HepG2 (cell line): ENCODE measurements at regions not wholly inside any gene's neighbourhood (a gene's known extent, or its start where the extent isn't known, plus 50 kb on each side); places are given as distances from the start of the nearest gene placed in this dataset.

Experiments used
- ATAC-seq: fragments of 200-7000 bp; cut with Tn5 transposase; 3 replicates; pipeline ENCODE4 v1.9.1; 2020; ENCODE audit warnings: mild to moderate bottlenecking, moderate library complexity
- BruUV-seq: library from RNA; stranded (reverse); fragments of 400-500 nt; replicated peaks from 2 replicates; lab custom pipeline; 2021; lab: Mats Ljungman, UMichigan
- CTCF ChIA-PET: fragments of 300-600 bp; formaldehyde crosslinking; extraction: SDS; loops from one replicate; lab custom pipeline; 2021; ENCODE audit warnings: low total read pairs, inconsistent platforms, low intra/inter-chr PET ratio; lab: Yijun Ruan, JAX
- POLR2A ChIA-PET: fragments of 350-600 bp; sonication (Branson Sonifier 250); formaldehyde crosslinking; loops from one replicate; lab custom pipeline; 2020; ENCODE audit warnings: antibody characterized with exemption, inconsistent platforms; lab: Yijun Ruan, JAX
- DNase-seq: peaks from one replicate; pipeline ENCODE4 v3.0.0-alpha.2; 2015; ENCODE audit warnings: low spot score
- FAIRE-seq: peaks from 3 replicates; lab custom pipeline; 2011; peaks lifted over from hg19 to GRCh38; lab: Jason Lieb, UNC
- H2AFZ ChIP-seq: one replicate; pipeline ENCODE4 v1.6.1; 2011; ENCODE audit warnings: low read length, inconsistent platforms
- H3K27ac ChIP-seq: fragments of 300-600 bp; 3 replicates; pipeline ENCODE4 v1.8.0; 2011; ENCODE audit warnings: mixed run types, mild to moderate bottlenecking, mixed read lengths, low read length, inconsistent platforms; ENCODE audit not compliant: insufficient read depth; ENCODE audit errors: extremely low read length
- H3K27me3 ChIP-seq, 2 experiments: fragments of 200-600 bp in 1 of 2; 2 replicates in 1 of 2; 3 replicates in 1 of 2; pipeline versions ENCODE4 v1.6.0 to v1.8.0; 2011; ENCODE audit warnings: low read length in 2 of 2, mild to moderate bottlenecking in 2 of 2, moderate library complexity in 2 of 2, inconsistent platforms in 1 of 2; ENCODE audit not compliant: insufficient read depth in 2 of 2, control insufficient read depth in 1 of 2
- H3K36me3 ChIP-seq, 2 experiments: fragments of 200-600 bp in 1 of 2; replicated peaks in 1 of 2; 2 replicates in 1 of 2; 3 replicates in 1 of 2; pipeline versions ENCODE4 v1.5.1 to v1.8.0; 2011; ENCODE audit warnings: low read length in 2 of 2, inconsistent platforms in 1 of 2; ENCODE audit not compliant: insufficient read depth in 2 of 2, control insufficient read depth in 1 of 2
- H3K4me1 ChIP-seq: 2 replicates; pipeline ENCODE4 v1.5.1; 2012; ENCODE audit warnings: low read length, inconsistent platforms; ENCODE audit not compliant: insufficient read depth
- H3K4me2 ChIP-seq: 2 replicates; pipeline ENCODE4 v1.6.0; 2011; ENCODE audit warnings: low read depth, low read length, inconsistent platforms
- H3K4me3 ChIP-seq, 3 experiments: fragments of 200-600 bp in 1 of 3; sonication (generic), shearing (Covaris generic) in 1 of 3; replicated peaks in 1 of 3; 2 replicates each; pipeline ENCODE4 v1.5.1; 2011 to 2016; ENCODE audit warnings: low read length in 3 of 3, inconsistent platforms in 2 of 3, low read depth in 2 of 3, mild to moderate bottlenecking in 2 of 3, control low read depth in 1 of 3, mixed read lengths in 1 of 3; ENCODE audit not compliant: insufficient read depth in 1 of 3
- H3K79me2 ChIP-seq: one replicate; pipeline ENCODE4 v1.6.1; 2011; ENCODE audit warnings: low read length, inconsistent platforms; ENCODE audit not compliant: insufficient read depth
- H3K9ac ChIP-seq: 2 replicates; pipeline ENCODE4 v1.6.0; 2011; ENCODE audit warnings: mild to moderate bottlenecking, low read depth, low read length, inconsistent platforms; ENCODE audit not compliant: insufficient read depth
- H3K9me3 ChIP-seq: 2 replicates; pipeline ENCODE4 v1.5.1; 2012; ENCODE audit warnings: mild to moderate bottlenecking, low read length
- H4K20me1 ChIP-seq: 2 replicates; pipeline ENCODE4 v1.6.0; 2011; ENCODE audit warnings: inconsistent platforms, mild to moderate bottlenecking, low read length, moderate library complexity; ENCODE audit not compliant: insufficient read depth
- CENPT ChIP-seq: sonication (generic); formaldehyde crosslinking; IDR thresholded peaks from 2 replicates; pipeline ENCODE4 v1.8.0; 2022; ENCODE audit warnings: low read depth, mild to moderate bottlenecking, moderate library complexity, missing genetic modification reagents
- JARID2 ChIP-seq: sonication (generic); formaldehyde crosslinking; IDR thresholded peaks from 2 replicates; pipeline ENCODE4 v1.8.1; 2023; ENCODE audit warnings: missing genetic modification reagents, inconsistent platforms; ENCODE audit not compliant: insufficient replicate concordance
- KDM2A ChIP-seq: sonication (generic); formaldehyde crosslinking; IDR thresholded peaks from 2 replicates; pipeline ENCODE4 v1.4.0; 2020; ENCODE audit warnings: low read depth, missing genetic modification reagents, borderline replicate concordance
- NFE2L1 ChIP-seq: sonication (generic); formaldehyde crosslinking; IDR thresholded peaks from 2 replicates; pipeline ENCODE4 v1.4.0; 2020; ENCODE audit warnings: missing genetic modification reagents, mild to moderate bottlenecking, borderline replicate concordance
- NR3C1 ChIP-seq: sonication (generic); formaldehyde crosslinking; IDR thresholded peaks from 2 replicates; pipeline ENCODE4 v1.4.0; 2020; ENCODE audit warnings: missing genetic modification reagents
- RBM22 ChIP-seq: fragments of 200-400 bp; formaldehyde crosslinking; optimal IDR thresholded peaks from 2 replicates; pipeline ENCODE3; 2017; ENCODE audit warnings: mild to moderate bottlenecking, low read length, moderate library complexity
- SALL1 ChIP-seq: sonication (generic); formaldehyde crosslinking; IDR thresholded peaks from 2 replicates; pipeline ENCODE4 v1.8.0; 2022; ENCODE audit warnings: mild to moderate bottlenecking, missing genetic modification reagents
- SNRNP70 ChIP-seq: fragments of 200-400 bp; formaldehyde crosslinking; IDR thresholded peaks from 2 replicates; pipeline ENCODE4 v1.6.1; 2017; ENCODE audit warnings: mild to moderate bottlenecking, low read depth, low read length, moderate library complexity
- SOX6 ChIP-seq, 2 experiments: fragments of 450-650 bp in 1 of 2; sonication (generic) in 1 of 2; formaldehyde crosslinking in 1 of 2; IDR thresholded peaks; 2 replicates each; pipeline versions ENCODE4 v1.4.0 to v1.6.1; 2017 to 2020; ENCODE audit warnings: antibody characterized with exemption in 1 of 2, mild to moderate bottlenecking in 1 of 2, missing genetic modification reagents in 1 of 2
- ZNF143 ChIP-seq: sonication (generic); formaldehyde crosslinking; IDR thresholded peaks from 2 replicates; pipeline ENCODE4 v1.4.0; 2020; ENCODE audit warnings: missing genetic modification reagents
- ZNF3 ChIP-seq: IDR thresholded peaks from 2 replicates; pipeline ENCODE4 v1.7.0; 2017; ENCODE audit warnings: inconsistent platforms
- ZNF33B ChIP-seq: sonication (generic); formaldehyde crosslinking; IDR thresholded peaks from 2 replicates; pipeline ENCODE4 v1.5.1; 2020; ENCODE audit warnings: mild to moderate bottlenecking, missing genetic modification reagents
- ZNF674 ChIP-seq: sonication (generic); formaldehyde crosslinking; IDR thresholded peaks from 2 replicates; pipeline ENCODE4 v1.5.0; 2020; ENCODE audit warnings: low read depth, mild to moderate bottlenecking, missing genetic modification reagents
- whole genome bisulfite sequencing: methylation state at CpG from one replicate; pipeline ENCODE4 v1.1.6; 2017; ENCODE audit warnings: low lambda C conversion rate; 5-methylcytosine and 5-hydroxymethylcytosine counted together
- in situ Hi-C: cut with HindIII; loops from 2 replicates; pipeline ENCODE4 v1.10.0; 2017; ENCODE audit warnings: low pct_unique_long_range_greater_than_20kb; ENCODE audit not compliant: extremely low pct_ligation_motif_present
- intact Hi-C: fragments of 100-400 bp; cut with micrococcal nuclease; formaldehyde crosslinking; loops from one replicate; pipeline ENCODE4 v1.10.0; 2022; ENCODE audit not compliant: unreplicated experiment
- TF ChIP-seq, protein P1 (sequence below): sonication (generic); formaldehyde crosslinking; IDR thresholded peaks from 2 replicates; pipeline ENCODE4 v1.4.0; 2020; ENCODE audit warnings: mild to moderate bottlenecking, low read depth, missing genetic modification reagents
- TF ChIP-seq, protein P2 (sequence below): sonication (generic); formaldehyde crosslinking; conservative IDR thresholded peaks from 2 replicates; pipeline ENCODE4 v1.4.0; 2020; ENCODE audit warnings: missing genetic modification reagents
- TF ChIP-seq, protein P3 (sequence below): sonication (generic); formaldehyde crosslinking; IDR thresholded peaks from 2 replicates; pipeline ENCODE4 v1.4.0; 2020; ENCODE audit warnings: low read depth, missing genetic modification reagents
- TF ChIP-seq, protein P4 (sequence below): sonication (generic); formaldehyde crosslinking; IDR thresholded peaks from 2 replicates; pipeline ENCODE4 v1.5.1; 2020; ENCODE audit warnings: mild to moderate bottlenecking, missing genetic modification reagents, moderate library complexity

DNA sequence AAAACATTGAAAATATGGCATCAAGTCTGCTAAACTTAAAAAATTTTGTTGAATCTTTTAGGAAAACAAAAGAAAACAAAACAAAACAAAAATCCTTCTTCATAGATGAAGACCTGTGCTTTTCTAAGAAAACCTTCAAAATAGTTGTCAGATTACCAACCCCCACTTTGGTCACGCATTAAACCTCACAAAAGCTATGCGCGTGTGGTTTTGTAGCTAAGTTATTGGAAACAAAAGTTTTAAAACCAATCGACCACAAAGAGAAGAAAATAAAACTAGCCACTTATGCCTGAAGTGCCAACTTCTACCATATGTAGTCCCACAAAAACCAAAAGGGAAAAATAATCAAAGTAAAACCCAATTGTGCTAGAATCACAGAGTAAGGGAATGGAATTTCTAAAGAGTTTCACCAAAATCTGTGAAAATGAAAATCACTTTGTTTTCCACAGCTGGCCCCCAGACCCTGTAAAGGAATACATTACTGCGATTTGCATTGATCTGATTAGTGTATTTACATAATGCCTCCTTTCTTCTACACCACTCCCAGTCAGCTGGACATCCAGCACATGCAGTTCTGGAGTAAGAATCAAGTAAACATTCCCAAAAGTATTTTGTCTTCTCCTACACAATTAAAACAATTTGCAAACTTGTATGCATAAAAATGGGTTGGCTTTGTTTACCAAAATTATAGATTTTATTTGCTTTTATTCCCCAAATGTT is 330.1 kb upstream of the DKK2 start:
- 23% methylated on average over 5 of the region's 5 CpGs for WGBS
- CTCF ChIA-PET: no interaction called here
- intact Hi-C loops (no loop called here), in situ Hi-C loops (no loop called here)
- no peak for FAIRE-seq
- Histone ChIP-seq H3K36me3 (no peaks in the 10 kb centered on the region), H3K79me2 (no peaks in the 10 kb centered on the region), H3K4me2 (no peak overlapping the region), H3K27ac (no peak overlapping the region), H3K27me3 (no peaks in the 10 kb centered on the region), H3K4me3 (no peak overlapping the region), H4K20me1 (no peaks in the 10 kb centered on the region), H3K4me1 (no peaks in the 10 kb centered on the region), H2AFZ (no peak overlapping the region), H3K9me3 (no peaks in the 10 kb centered on the region), H3K9ac (no peak overlapping the region)
- DNase-seq: no peak
- no peak for ATAC-seq
- BruUV-seq: no TSS peak
- POLR2A ChIA-PET: no interaction called here
- TF ChIP-seq, protein P1, sequence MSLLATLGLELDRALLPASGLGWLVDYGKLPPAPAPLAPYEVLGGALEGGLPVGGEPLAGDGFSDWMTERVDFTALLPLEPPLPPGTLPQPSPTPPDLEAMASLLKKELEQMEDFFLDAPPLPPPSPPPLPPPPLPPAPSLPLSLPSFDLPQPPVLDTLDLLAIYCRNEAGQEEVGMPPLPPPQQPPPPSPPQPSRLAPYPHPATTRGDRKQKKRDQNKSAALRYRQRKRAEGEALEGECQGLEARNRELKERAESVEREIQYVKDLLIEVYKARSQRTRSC (CRISPR knock-in tag): no peak
- TF ChIP-seq NR3C1 (CRISPR knock-in tag) (no peak), NFE2L1 (CRISPR knock-in tag) (no peak), ZNF143 (CRISPR knock-in tag) (no peak), CENPT (no peak), ZNF3 (no peak), ZNF33B (CRISPR knock-in tag) (no peak), KDM2A (no peak), JARID2 (no peak), RBM22 (no peak), SNRNP70 (no peak), ZNF674 (no peak), SALL1 (CRISPR knock-in tag) (no peak), SOX6 (IDR thresholded peaks at IDR 0.05) (no peak), SOX6 (CRISPR knock-in tag; IDR thresholded peaks at IDR 0.05) (no peak)
- TF ChIP-seq, protein P2, sequence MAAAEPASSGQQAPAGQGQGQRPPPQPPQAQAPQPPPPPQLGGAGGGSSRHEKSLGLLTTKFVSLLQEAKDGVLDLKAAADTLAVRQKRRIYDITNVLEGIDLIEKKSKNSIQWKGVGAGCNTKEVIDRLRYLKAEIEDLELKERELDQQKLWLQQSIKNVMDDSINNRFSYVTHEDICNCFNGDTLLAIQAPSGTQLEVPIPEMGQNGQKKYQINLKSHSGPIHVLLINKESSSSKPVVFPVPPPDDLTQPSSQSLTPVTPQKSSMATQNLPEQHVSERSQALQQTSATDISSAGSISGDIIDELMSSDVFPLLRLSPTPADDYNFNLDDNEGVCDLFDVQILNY (CRISPR knock-in tag): no peak
- TF ChIP-seq, protein P3, sequence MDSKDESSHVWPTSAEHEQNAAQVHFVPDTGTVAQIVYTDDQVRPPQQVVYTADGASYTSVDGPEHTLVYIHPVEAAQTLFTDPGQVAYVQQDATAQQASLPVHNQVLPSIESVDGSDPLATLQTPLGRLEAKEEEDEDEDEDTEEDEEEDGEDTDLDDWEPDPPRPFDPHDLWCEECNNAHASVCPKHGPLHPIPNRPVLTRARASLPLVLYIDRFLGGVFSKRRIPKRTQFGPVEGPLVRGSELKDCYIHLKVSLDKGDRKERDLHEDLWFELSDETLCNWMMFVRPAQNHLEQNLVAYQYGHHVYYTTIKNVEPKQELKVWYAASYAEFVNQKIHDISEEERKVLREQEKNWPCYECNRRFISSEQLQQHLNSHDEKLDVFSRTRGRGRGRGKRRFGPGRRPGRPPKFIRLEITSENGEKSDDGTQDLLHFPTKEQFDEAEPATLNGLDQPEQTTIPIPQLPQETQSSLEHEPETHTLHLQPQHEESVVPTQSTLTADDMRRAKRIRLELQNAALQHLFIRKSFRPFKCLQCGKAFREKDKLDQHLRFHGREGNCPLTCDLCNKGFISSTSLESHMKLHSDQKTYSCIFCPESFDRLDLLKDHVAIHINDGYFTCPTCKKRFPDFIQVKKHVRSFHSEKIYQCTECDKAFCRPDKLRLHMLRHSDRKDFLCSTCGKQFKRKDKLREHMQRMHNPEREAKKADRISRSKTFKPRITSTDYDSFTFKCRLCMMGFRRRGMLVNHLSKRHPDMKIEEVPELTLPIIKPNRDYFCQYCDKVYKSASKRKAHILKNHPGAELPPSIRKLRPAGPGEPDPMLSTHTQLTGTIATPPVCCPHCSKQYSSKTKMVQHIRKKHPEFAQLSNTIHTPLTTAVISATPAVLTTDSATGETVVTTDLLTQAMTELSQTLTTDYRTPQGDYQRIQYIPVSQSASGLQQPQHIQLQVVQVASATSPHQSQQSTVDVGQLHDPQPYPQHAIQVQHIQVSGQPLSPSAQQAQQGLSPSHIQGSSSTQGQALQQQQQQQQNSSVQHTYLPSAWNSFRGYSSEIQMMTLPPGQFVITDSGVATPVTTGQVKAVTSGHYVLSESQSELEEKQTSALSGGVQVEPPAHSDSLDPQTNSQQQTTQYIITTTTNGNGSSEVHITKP: no peak
- TF ChIP-seq, protein P4, sequence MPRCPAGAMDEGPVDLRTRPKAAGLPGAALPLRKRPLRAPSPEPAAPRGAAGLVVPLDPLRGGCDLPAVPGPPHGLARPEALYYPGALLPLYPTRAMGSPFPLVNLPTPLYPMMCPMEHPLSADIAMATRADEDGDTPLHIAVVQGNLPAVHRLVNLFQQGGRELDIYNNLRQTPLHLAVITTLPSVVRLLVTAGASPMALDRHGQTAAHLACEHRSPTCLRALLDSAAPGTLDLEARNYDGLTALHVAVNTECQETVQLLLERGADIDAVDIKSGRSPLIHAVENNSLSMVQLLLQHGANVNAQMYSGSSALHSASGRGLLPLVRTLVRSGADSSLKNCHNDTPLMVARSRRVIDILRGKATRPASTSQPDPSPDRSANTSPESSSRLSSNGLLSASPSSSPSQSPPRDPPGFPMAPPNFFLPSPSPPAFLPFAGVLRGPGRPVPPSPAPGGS: no peak
